Activated CD8-positive, alpha-beta memory T cell treated with anti-CD3 and anti-CD28 coated beads for 4 hours (primary cell): ENCODE measurements at regions not wholly inside any gene's neighbourhood (a gene's known extent, or its start where the extent isn't known, plus 50 kb on each side); places are given as distances from the start of the nearest gene placed in this dataset.
"Not testable (repeated sequence)": the region's sequence is repeated elsewhere in the genome, so short reads cannot be mapped to it uniquely, and the experiment has no call there.

Experiments
- DNase-seq, 2 donors: peaks; one replicate each; pipeline ENCODE4 v3.0.0-alpha.2; 2020; ENCODE audit warnings: low read depth in 2 of 2

- no peak for DNase-seq
Measured at GRCh38 chr2:193024791-193025190, 830.1 kb upstream of the TMEFF2 start.

GRCh38 chr2:193011870-193012269 is 817.1 kb upstream of the TMEFF2 start:
- DNase-seq = no peak

GRCh38 chr2:192993059-192993458 is 798.3 kb upstream of the TMEFF2 start:
- no peak for DNase-seq

- DNase-seq = no peak
Measured at GRCh38 chr2:192983173-192983572, 788.4 kb upstream of the TMEFF2 start.

GRCh38 chr2:192978395-192978794 is 783.7 kb upstream of the TMEFF2 start:
- no peak for DNase-seq

GRCh38 chr2:192971981-192972380 is 777.2 kb upstream of the TMEFF2 start:
- DNase-seq = no peak

- no peak for DNase-seq
Measured at GRCh38 chr2:192969055-192969454, 774.3 kb upstream of the TMEFF2 start.

- no peak for DNase-seq
Measured at GRCh38 chr2:192960945-192961344, 766.2 kb upstream of the TMEFF2 start.

GRCh38 chr2:192958615-192959014 is 763.9 kb upstream of the TMEFF2 start:
- not testable (repeated sequence) for DNase-seq

GRCh38 chr2:192957425-192957824 is 762.7 kb upstream of the TMEFF2 start:
- no peak for DNase-seq

GRCh38 chr2:192953116-192953515 is 758.4 kb upstream of the TMEFF2 start:
- DNase-seq = no peak

GRCh38 chr2:192952245-192952644 is 757.5 kb upstream of the TMEFF2 start:
- DNase-seq = no peak

GRCh38 chr2:192948316-192948715 is 753.6 kb upstream of the TMEFF2 start:
- no peak for DNase-seq

GRCh38 chr2:192947352-192947751 is 752.6 kb upstream of the TMEFF2 start:
- no peak for DNase-seq

GRCh38 chr2:192940767-192941166 is 746.0 kb upstream of the TMEFF2 start:
- no peak for DNase-seq

- DNase-seq = no peak
Measured at GRCh38 chr2:192932376-192932775, 737.6 kb upstream of the TMEFF2 start.

- DNase-seq = not testable (repeated sequence)
Measured at GRCh38 chr2:192921631-192922030, 726.9 kb upstream of the TMEFF2 start.

- no peak for DNase-seq
Measured at GRCh38 chr2:192901446-192901845, 706.7 kb upstream of the TMEFF2 start.

- no peak for DNase-seq
Measured at GRCh38 chr2:192899466-192899865, 704.7 kb upstream of the TMEFF2 start.

GRCh38 chr2:192893976-192894375 is 699.2 kb upstream of the TMEFF2 start:
- DNase-seq = not testable (repeated sequence)

- no peak for DNase-seq
Measured at GRCh38 chr2:192888109-192888508, 693.4 kb upstream of the TMEFF2 start.

- DNase-seq = no peak
Measured at GRCh38 chr2:192887337-192887736, 692.6 kb upstream of the TMEFF2 start.

- DNase-seq = no peak
Measured at GRCh38 chr2:192886636-192887035, 691.9 kb upstream of the TMEFF2 start.

- DNase-seq = no peak
Measured at GRCh38 chr2:192885569-192886160, 690.9 kb upstream of the TMEFF2 start.
